K562 (cell line): ENCODE measurements at regions not wholly inside any gene's neighbourhood (a gene's known extent, or its start where the extent isn't known, plus 50 kb on each side); places are given as distances from the start of the nearest gene placed in this dataset.

ENCODE experiments used
- ATAC-seq: fragments of 200-7000 bp; cut with Tn5 transposase; 3 replicates; pipeline ENCODE4 v1.9.1; 2020; ENCODE audit warnings: moderate library complexity
- BruUV-seq: library from RNA; stranded (reverse); fragments of 400-500 nt; replicated peaks from 2 replicates; lab custom pipeline; 2021; lab: Mats Ljungman, UMichigan
- CTCF ChIA-PET: fragments of 300-600 bp; formaldehyde crosslinking; extraction: SDS; loops from one replicate; lab custom pipeline; 2021; ENCODE audit warnings: low intra/inter-chr PET ratio; lab: Yijun Ruan, JAX
- POLR2A ChIA-PET: fragments of 300-600, 350-650 bp; sonication (Branson Sonifier 250); formaldehyde crosslinking; extraction: SDS; loops from one replicate; lab custom pipeline; 2021; ENCODE audit warnings: antibody characterized with exemption, inconsistent platforms; lab: Yijun Ruan, JAX
- DNase-seq, 4 experiments: peaks; one replicate each; pipeline versions ENCODE4 v3.0.0 to v3.0.0-alpha.2; 2011 to 2018; ENCODE audit warnings: low spot score in 3 of 4, mixed read lengths in 3 of 4; ENCODE audit errors: extremely low read depth in 1 of 4
- FAIRE-seq: peaks from 2 replicates; lab custom pipeline; 2011; peaks lifted over from hg19 to GRCh38; lab: Jason Lieb, UNC
- H2AFZ ChIP-seq: 2 replicates; pipeline ENCODE4 v1.6.0; 2011; ENCODE audit warnings: low read depth, low read length, control low read depth, inconsistent platforms
- H3K27ac ChIP-seq: fragments of 200-600 bp; 3 replicates; pipeline ENCODE4 v1.8.0; 2011; ENCODE audit warnings: low read depth, mild to moderate bottlenecking, control low read depth, inconsistent platforms, low read length, moderate library complexity, mixed read lengths; ENCODE audit errors: extremely low read depth
- H3K27me3 ChIP-seq, 2 experiments: fragments of 300-600 bp in 1 of 2; 2 replicates in 1 of 2; 3 replicates in 1 of 2; pipeline versions ENCODE4 v1.6.0 to v1.8.0; 2011; ENCODE audit warnings: inconsistent platforms in 2 of 2, low read length in 2 of 2, mild to moderate bottlenecking in 1 of 2, mixed read lengths in 1 of 2, moderate library complexity in 1 of 2; ENCODE audit not compliant: control insufficient read depth in 2 of 2, insufficient read depth in 2 of 2
- H3K36me3 ChIP-seq: fragments of 300-600 bp; 3 replicates; pipeline ENCODE4 v1.8.0; 2011; ENCODE audit warnings: mild to moderate bottlenecking, low read length, inconsistent platforms; ENCODE audit not compliant: control insufficient read depth, insufficient read depth
- H3K4me1 ChIP-seq, 2 experiments: fragments of 200-600 bp in 1 of 2; replicated peaks in 1 of 2; 2 replicates in 1 of 2; 3 replicates in 1 of 2; pipeline versions ENCODE4 v1.5.1 to v1.8.0; 2011; ENCODE audit warnings: inconsistent platforms in 2 of 2, low read length in 2 of 2, mild to moderate bottlenecking in 1 of 2, mixed read lengths in 1 of 2, moderate library complexity in 1 of 2; ENCODE audit not compliant: control insufficient read depth in 2 of 2, insufficient read depth in 2 of 2
- H3K4me2 ChIP-seq: 2 replicates; pipeline ENCODE4 v1.6.1; 2011; ENCODE audit warnings: low read length, control low read depth, inconsistent platforms, mixed read lengths; ENCODE audit not compliant: insufficient read depth
- H3K4me3 ChIP-seq: fragments of 200-600 bp; sonication (generic), shearing (Covaris generic); 2 replicates; pipeline ENCODE4 v1.5.1; 2016; ENCODE audit warnings: control low read depth, inconsistent platforms
- H3K79me2 ChIP-seq: fragments of 200-600 bp; 3 replicates; pipeline ENCODE4 v1.8.0; 2011; ENCODE audit warnings: low read length, inconsistent platforms; ENCODE audit not compliant: control insufficient read depth, insufficient read depth
- H3K9ac ChIP-seq, 2 experiments: 2 replicates each; pipeline versions ENCODE4 v1.6.0 to v1.6.1; 2011; ENCODE audit warnings: low read depth in 2 of 2, low read length in 2 of 2, control low read depth in 1 of 2, inconsistent platforms in 1 of 2, mild to moderate bottlenecking in 1 of 2, mixed read lengths in 1 of 2; ENCODE audit not compliant: insufficient read depth in 1 of 2
- H3K9me1 ChIP-seq: one replicate; pipeline ENCODE4 v1.6.0; 2011; ENCODE audit warnings: inconsistent platforms, mild to moderate bottlenecking, low read length, moderate library complexity; ENCODE audit not compliant: control insufficient read depth, insufficient read depth
- H3K9me3 ChIP-seq: replicated peaks from 2 replicates; pipeline ENCODE4 v1.5.1; 2011; ENCODE audit warnings: low read depth, low read length, inconsistent platforms; ENCODE audit not compliant: control insufficient read depth, insufficient read depth
- H4K20me1 ChIP-seq: replicated peaks from 2 replicates; pipeline ENCODE4 v1.6.1; 2011; ENCODE audit warnings: low read length, inconsistent platforms, mixed read lengths; ENCODE audit not compliant: control insufficient read depth, insufficient read depth
- DIDO1 ChIP-seq: fragments of 450-650 bp; IDR thresholded peaks from 2 replicates; pipeline ENCODE4 v1.6.1; 2016; ENCODE audit warnings: low read depth, missing biosample characterization, missing genetic modification characterization
- ESRRB ChIP-seq: fragments of 250-450 bp; sonication (Bioruptor Pico); IDR thresholded peaks from 2 replicates; pipeline ENCODE4 v1.5.0; 2020; ENCODE audit warnings: mild to moderate bottlenecking, moderate library complexity, borderline replicate concordance
- GTF2A2 ChIP-seq: IDR thresholded peaks from 2 replicates; pipeline ENCODE4 v1.6.1; 2016; ENCODE audit warnings: mild to moderate bottlenecking, missing genetic modification characterization, missing compliant biosample characterization
- PRMT5 ChIP-seq: sonication (generic); formaldehyde crosslinking; IDR thresholded peaks from 2 replicates; pipeline ENCODE4 v1.5.0; 2020; ENCODE audit warnings: missing genetic modification reagents
- SIN3A ChIP-seq, 2 experiments: fragments of 150-350 bp in 1 of 2; IDR thresholded peaks; 2 replicates each; pipeline ENCODE4 v1.6.1; 2011 to 2016; ENCODE audit warnings: borderline replicate concordance in 2 of 2, low read depth in 2 of 2, low read length in 2 of 2, mild to moderate bottlenecking in 2 of 2, moderate library complexity in 2 of 2; ENCODE audit not compliant: control insufficient read depth in 1 of 2
- ZNF324 ChIP-seq: fragments of 250-450 bp; sonication (Bioruptor Pico); IDR thresholded peaks from 2 replicates; pipeline ENCODE4 v1.4.0; 2020; ENCODE audit warnings: mild to moderate bottlenecking
- WGBS: fragments of 100-300 bp; shearing (Covaris generic); methylation state at CpG from one replicate; pipeline ENCODE4 v1.1.6; 2016; ENCODE audit warnings: low coverage, mixed read lengths; ENCODE audit not compliant: insufficient coverage; ENCODE audit errors: missing lambda C conversion rate; 5-methylcytosine and 5-hydroxymethylcytosine counted together
- in situ Hi-C: fragments of 300-500 bp; cut with MboI; formaldehyde crosslinking; loops from 4 replicates; pipeline ENCODE4 v1.15.0; 2018; ENCODE audit warnings: inconsistent platforms, mixed read lengths
- intact Hi-C: fragments of 100-400 bp; cut with micrococcal nuclease; formaldehyde crosslinking; loops from 2 replicates; pipeline ENCODE4 v1.14.2; 2022

DNA sequence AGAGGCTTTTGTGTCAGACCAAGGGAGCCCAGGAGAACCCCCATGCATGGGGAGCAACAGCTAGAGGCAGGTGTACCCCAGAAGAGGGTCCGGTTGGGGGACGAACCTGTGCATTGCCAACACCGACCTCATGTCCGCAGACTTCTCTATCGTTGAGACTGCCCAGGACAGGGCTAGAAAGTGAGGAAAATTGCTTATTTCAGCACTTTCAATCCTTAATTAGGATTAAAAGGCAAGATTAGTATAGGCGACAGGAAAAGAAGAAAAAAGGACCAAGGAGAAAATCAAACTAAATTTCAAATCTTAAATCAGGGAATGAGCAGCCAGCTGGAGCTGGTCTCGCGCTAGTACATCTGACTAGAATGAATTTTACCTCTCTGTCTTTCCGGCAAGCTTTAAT is 438.9 kb upstream of the SOX11 start (continued):
- TF ChIP-seq ZNF324 = no peak

DNA sequence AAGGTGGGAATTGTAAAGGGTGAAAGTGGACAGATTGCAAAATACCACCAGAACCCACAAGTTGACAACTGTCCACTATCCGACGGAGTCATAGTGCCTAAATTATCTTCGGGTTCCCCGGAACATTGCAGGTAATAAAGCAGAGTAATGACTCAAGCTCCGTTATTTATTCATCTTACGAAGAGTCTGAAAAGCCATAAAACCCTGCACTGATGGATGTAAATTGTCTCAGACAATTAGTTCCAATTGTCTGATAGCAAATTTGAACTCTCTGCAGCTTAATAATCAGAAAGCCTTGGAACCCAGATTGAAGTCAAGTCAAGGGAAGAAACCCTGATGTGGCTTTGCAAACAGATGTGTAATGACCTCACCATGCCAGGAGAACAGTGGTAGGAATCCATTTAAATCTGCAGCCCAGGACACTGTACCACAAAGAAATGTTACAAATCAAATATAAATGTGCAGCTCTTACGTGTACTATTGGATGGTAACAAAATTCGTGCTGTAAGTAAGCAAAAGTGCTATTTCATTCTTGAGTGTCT is 437.3 kb upstream of the SOX11 start:
- Histone ChIP-seq H4K20me1 (no peaks in the 10 kb centered on the region), H3K9ac (no peak overlapping the region), H3K27me3 (no peaks in the 10 kb centered on the region), H3K4me3 (no peak overlapping the region), H3K4me2 (no peak overlapping the region), H3K9me3 (no peaks in the 10 kb centered on the region), H3K27ac (no peak overlapping the region), H2AFZ (no peak overlapping the region), H3K9me1 (no peaks in the 10 kb centered on the region), H3K79me2 (no peaks in the 10 kb centered on the region), H3K36me3 (no peaks in the 10 kb centered on the region), H3K4me1 (no peaks in the 10 kb centered on the region)
- ChIA-PET POLR2A (no interaction called here), CTCF (no interaction called here)
- in situ Hi-C loops (no loop called here), intact Hi-C loops (no loop called here)
- ATAC-seq (no peak), FAIRE-seq (no peak), DNase-seq (no peak)
- BruUV-seq = no TSS peak
- TF ChIP-seq SIN3A (IDR thresholded peaks at IDR 0.05; ENCODE audit: borderline replicate concordance in 2 of 2, control insufficient read depth in 1 of 2, low read depth in 2 of 2, low read length in 2 of 2) (no peak), ESRRB (CRISPR knock-in tag) (no peak), GTF2A2 (tag) (no peak), DIDO1 (tag) (no peak), PRMT5 (CRISPR knock-in tag) (no peak)
- WGBS = 3% methylated on average over 8 of the region's 8 CpGs
